Astrocyte of the cerebellum (primary cell): ENCODE measurements at regions not wholly inside any gene's neighbourhood (a gene's known extent, or its start where the extent isn't known, plus 50 kb on each side); places are given as distances from the start of the nearest gene placed in this dataset.

Experiments
- DNase-seq: peaks from one replicate; pipeline ENCODE4 v3.0.0-alpha.2; 2011; ENCODE audit warnings: low read depth
- H3K4me3 ChIP-seq: 2 replicates; pipeline ENCODE4 v1.5.1; 2011; ENCODE audit warnings: mild to moderate bottlenecking, low read depth, low read length, moderate library complexity
- in situ Hi-C: cut with HindIII; loops from 2 replicates; pipeline ENCODE4 v1.10.0; 2017; ENCODE audit warnings: low sequenced_read_pairs
- TF ChIP-seq, protein P1 (sequence below): IDR thresholded peaks from 2 replicates; pipeline ENCODE4 v1.5.1; 2012; ENCODE audit warnings: low read length, low read depth, moderate library complexity, mild to moderate bottlenecking; ENCODE audit errors: missing control alignments

DNA sequence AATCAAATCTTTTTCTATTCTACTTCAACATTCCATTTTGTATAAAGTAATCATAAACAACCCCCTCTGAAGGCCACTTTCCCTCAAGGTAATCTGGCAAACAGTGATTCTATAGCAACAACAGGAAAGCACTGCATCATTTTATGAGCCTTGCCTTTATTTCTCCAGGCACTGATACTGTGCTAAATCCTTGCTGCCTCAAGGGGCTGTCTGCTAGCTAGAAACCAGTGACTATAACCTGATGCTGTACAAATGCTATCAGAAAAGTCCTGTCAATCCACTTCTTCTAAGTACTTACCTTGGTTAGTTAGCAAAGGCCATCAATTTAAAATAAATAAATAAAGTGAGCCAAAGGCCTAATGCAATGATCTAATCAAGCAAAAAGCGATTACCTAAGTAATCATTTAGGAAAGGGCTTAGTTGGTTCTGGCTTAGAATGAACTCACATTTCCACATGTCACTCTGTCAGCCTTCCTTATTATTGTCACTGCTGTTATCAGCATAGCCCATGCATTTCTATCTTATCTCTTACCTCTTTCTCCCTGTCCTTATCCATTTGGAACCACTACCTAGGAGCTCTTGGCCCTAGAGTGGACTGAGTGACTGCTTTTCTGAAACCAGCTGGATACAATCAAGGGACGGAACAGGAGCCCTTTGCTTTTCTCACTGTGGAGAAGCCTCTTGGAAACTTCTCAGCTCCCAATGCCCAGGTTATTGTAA is 246.1 kb upstream of the MEF2C start:
- no peak overlapping the region for H3K4me3 ChIP-seq
- in situ Hi-C loops: no loop called here
- DNase-seq: no peak
- TF ChIP-seq, protein P1, sequence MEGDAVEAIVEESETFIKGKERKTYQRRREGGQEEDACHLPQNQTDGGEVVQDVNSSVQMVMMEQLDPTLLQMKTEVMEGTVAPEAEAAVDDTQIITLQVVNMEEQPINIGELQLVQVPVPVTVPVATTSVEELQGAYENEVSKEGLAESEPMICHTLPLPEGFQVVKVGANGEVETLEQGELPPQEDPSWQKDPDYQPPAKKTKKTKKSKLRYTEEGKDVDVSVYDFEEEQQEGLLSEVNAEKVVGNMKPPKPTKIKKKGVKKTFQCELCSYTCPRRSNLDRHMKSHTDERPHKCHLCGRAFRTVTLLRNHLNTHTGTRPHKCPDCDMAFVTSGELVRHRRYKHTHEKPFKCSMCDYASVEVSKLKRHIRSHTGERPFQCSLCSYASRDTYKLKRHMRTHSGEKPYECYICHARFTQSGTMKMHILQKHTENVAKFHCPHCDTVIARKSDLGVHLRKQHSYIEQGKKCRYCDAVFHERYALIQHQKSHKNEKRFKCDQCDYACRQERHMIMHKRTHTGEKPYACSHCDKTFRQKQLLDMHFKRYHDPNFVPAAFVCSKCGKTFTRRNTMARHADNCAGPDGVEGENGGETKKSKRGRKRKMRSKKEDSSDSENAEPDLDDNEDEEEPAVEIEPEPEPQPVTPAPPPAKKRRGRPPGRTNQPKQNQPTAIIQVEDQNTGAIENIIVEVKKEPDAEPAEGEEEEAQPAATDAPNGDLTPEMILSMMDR: no peak

DNA sequence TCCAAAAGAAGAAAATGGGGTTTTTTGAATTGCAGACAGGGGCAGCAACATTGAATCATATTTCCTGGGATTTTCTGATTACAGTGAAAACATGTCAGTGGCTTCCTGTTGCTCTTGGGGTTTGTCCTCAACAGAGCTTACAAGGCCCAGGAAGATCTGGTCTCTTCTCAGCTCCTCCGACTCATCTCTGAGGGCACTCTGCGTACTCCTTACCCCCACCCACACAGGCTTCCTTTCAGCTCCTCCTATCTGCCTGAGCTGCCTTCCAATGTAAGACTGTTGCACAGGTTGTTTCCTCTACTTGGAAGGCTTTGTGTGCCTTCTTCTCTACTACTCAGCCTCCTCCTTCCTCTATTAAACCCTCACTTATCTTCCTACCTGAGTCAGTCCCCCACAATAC is 245.1 kb upstream of the MEF2C start:
- DNase-seq: no peak
- H3K4me3 ChIP-seq: no peak overlapping the region
- in situ Hi-C loops: no loop called here
- TF ChIP-seq, protein P1: no peak

DNA sequence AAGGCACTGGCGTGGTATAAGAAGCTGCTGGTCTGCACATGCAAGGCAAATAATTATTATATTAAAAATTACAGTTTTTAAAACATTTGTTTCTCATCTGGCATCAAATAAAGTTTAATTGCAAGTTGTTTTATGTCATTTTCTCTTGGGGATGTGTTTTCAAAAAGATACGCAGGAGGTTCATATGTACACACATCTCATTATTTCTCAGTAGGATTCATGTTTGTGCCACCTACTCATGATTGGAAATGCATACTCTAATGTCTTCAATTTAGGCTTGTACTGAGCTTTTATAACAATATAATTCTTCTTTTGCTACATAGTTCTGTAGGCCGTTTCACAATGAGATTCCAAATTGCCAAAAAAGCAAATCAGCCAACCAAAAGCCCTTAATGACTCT is 244.2 kb upstream of the MEF2C start:
- in situ Hi-C loops: no loop called here
- H3K4me3 ChIP-seq: no peak overlapping the region
- no peak for DNase-seq
- TF ChIP-seq, protein P1: no peak

DNA sequence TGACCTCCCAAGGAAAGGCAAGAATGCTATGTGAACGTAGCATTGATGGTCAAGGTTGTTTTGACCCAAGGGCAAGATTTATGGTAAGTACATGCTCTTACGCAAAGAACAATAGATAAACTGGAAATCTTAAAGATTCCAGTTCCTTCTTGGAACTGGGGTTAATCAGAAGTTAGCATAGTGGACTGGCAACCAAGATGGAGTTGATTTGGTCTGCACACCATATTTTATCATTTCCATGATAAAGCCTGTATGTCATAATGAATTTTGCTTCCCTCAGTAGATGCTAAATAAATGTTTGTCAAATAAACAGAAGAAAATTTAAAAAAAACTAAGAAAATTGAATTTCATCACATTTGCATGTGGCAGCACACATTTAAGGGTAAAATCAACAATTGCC is 242.4 kb upstream of the MEF2C start:
- DNase-seq: no peak
- TF ChIP-seq, protein P1: no peak
- H3K4me3 ChIP-seq: no peak overlapping the region
- in situ Hi-C loops: no loop called here

DNA sequence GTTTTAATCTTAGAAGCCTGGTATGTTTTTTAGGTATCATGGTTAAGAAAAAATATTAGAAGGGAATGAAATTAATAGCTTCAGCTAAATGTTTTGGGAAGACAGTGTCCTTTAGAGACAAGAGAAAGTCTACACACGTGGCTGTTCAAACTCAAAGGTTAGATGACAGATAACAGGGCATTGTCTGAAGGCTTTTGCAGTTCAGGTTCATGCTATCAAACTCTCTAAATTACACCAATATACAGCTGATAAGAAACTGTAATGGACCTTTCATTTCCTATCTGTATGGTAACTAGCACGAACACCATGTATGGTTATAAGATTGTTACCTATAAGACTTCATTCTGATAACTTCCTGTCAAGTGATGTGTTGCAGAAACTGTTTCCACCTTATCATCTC is 240.6 kb upstream of the MEF2C start:
- in situ Hi-C loops: no loop called here
- H3K4me3 ChIP-seq: no peak overlapping the region
- no peak for DNase-seq
- TF ChIP-seq, protein P1: no peak

DNA sequence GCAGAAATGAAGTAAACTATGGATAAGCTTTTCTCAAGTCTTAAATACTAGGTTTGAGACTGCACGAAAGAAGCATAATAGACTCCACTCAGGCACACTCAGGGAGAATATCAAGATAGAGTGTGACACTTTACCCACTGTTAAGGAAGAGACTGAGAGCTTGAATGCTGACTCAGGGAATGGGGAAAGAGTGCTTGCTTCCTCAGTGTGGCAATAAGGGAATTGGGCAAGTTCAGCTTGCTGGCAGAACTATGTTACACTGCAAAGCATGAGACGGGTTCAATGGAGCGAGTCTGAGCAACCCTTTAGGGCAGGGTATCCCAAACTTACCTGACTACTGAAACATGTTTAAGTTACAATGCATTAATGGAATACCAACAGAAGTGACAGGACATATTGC is 237.7 kb upstream of the MEF2C start:
- TF ChIP-seq, protein P1: no peak
- in situ Hi-C loops: no loop called here
- no peak overlapping the region for H3K4me3 ChIP-seq
- no peak for DNase-seq
